ENCODE measurements at regions not wholly inside any gene's neighbourhood (a gene's known extent, or its start where the extent isn't known, plus 50 kb on each side); places are given as distances from the start of the nearest gene placed in this dataset.
A peak's percentile ranks its signal among the peaks of the same experiment; 100 is the strongest.
"Not testable (repeated sequence)": the region's sequence is repeated elsewhere in the genome, so short reads cannot be mapped to it uniquely, and the experiment has no call there.

DNA sequence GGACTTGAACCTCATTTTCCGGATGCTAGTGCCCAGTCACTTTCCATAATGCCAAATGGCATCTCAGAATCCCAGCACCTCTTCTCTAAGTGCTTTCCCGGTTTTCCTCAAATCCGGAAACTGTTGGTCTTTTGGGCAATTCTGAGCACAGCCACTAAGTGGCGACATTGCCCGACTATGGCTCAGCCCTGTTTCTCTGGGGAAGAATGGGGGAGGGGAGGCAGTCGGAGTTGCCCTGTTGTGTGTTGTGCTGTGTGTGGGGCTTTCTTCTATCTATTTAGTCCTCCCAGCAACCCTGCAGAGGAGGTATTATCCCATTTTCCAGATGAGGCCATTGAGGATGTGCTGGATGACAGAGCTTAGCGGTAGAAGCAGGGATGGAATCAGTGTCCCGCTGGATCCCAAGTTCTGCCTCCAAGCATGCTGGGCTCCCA is 175.0 kb downstream of the FCRL5 start:
- TF ChIP-seq, protein P1, sequence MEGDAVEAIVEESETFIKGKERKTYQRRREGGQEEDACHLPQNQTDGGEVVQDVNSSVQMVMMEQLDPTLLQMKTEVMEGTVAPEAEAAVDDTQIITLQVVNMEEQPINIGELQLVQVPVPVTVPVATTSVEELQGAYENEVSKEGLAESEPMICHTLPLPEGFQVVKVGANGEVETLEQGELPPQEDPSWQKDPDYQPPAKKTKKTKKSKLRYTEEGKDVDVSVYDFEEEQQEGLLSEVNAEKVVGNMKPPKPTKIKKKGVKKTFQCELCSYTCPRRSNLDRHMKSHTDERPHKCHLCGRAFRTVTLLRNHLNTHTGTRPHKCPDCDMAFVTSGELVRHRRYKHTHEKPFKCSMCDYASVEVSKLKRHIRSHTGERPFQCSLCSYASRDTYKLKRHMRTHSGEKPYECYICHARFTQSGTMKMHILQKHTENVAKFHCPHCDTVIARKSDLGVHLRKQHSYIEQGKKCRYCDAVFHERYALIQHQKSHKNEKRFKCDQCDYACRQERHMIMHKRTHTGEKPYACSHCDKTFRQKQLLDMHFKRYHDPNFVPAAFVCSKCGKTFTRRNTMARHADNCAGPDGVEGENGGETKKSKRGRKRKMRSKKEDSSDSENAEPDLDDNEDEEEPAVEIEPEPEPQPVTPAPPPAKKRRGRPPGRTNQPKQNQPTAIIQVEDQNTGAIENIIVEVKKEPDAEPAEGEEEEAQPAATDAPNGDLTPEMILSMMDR (IDR thresholded peaks at IDR 0.05), result peak in 2 of 3 experiments; percentile 11 to 45
- TF ChIP-seq POLR2A (IDR thresholded peaks at IDR 0.05), result not testable (repeated sequence)

All from testis (tissue), 2 donors.